Glutamatergic neuron (in vitro differentiated cells): ENCODE measurements at regions not wholly inside any gene's neighbourhood (a gene's known extent, or its start where the extent isn't known, plus 50 kb on each side); places are given as distances from the start of the nearest gene placed in this dataset.

Experiments used
- DNase-seq: peaks from one replicate; pipeline ENCODE4 v3.0.0; 2022
- H3K27ac Mint-ChIP-seq: one replicate; pipeline ENCODE4 v1.8.0; 2020; ENCODE audit warnings: mild to moderate bottlenecking, mixed read lengths, inconsistent platforms; ENCODE audit not compliant: unreplicated experiment
- H3K27me3 Mint-ChIP-seq: one replicate; pipeline ENCODE4 v1.8.0; 2020; ENCODE audit warnings: mild to moderate bottlenecking, moderate library complexity, mixed read lengths, inconsistent platforms; ENCODE audit not compliant: unreplicated experiment
- H3K36me3 Mint-ChIP-seq: one replicate; pipeline ENCODE4 v1.8.0; 2020; ENCODE audit warnings: mild to moderate bottlenecking, mixed read lengths, inconsistent platforms; ENCODE audit not compliant: unreplicated experiment
- H3K4me1 Mint-ChIP-seq: one replicate; pipeline ENCODE4 v1.8.0; 2020; ENCODE audit warnings: mild to moderate bottlenecking, low read depth, mixed read lengths, inconsistent platforms; ENCODE audit not compliant: unreplicated experiment
- H3K4me3 Mint-ChIP-seq: one replicate; pipeline ENCODE4 v1.8.0; 2020; ENCODE audit warnings: mild to moderate bottlenecking, mixed read lengths, inconsistent platforms; ENCODE audit not compliant: unreplicated experiment
- H3K9me3 Mint-ChIP-seq: one replicate; pipeline ENCODE4 v1.8.0; 2020; ENCODE audit warnings: mild to moderate bottlenecking, moderate library complexity, mixed read lengths, inconsistent platforms; ENCODE audit not compliant: unreplicated experiment
- CTCF ChIP-seq: fragments of 200-600 bp; sonication (generic); IDR thresholded peaks from one replicate; pipeline ENCODE4 v1.5.0; 2021; ENCODE audit not compliant: partially characterized antibody, unreplicated experiment

GRCh38 chr11:97847730-97848129 is 1173.0 kb upstream of the CNTN5 start:
- DNase-seq, result no peak
- peaks cover 2% of the 10 kb centered on the region for H3K4me1 Mint-ChIP-seq
- no peak overlapping the region for H3K27ac Mint-ChIP-seq
- no peaks in the 10 kb centered on the region for H3K27me3 Mint-ChIP-seq
- no peak overlapping the region for H3K4me3 Mint-ChIP-seq
- no peaks in the 10 kb centered on the region for H3K9me3 Mint-ChIP-seq
- no peaks in the 10 kb centered on the region for H3K36me3 Mint-ChIP-seq
- no peak for TF ChIP-seq CTCF

- peaks cover 5% of the 10 kb centered on the region for H3K4me1 Mint-ChIP-seq
- no peak for TF ChIP-seq CTCF
- H3K9me3 Mint-ChIP-seq, result no peaks in the 10 kb centered on the region
- no peak overlapping the region for H3K27ac Mint-ChIP-seq
- H3K27me3 Mint-ChIP-seq, result no peaks in the 10 kb centered on the region
- H3K36me3 Mint-ChIP-seq, result no peaks in the 10 kb centered on the region
- no peak for DNase-seq
- H3K4me3 Mint-ChIP-seq, result no peak overlapping the region
Measured at GRCh38 chr11:97850701-97851100, 1170.0 kb upstream of the CNTN5 start.

- Mint-ChIP-seq H3K4me3 (no peak overlapping the region), H3K27ac (no peak overlapping the region), H3K4me1 (peaks cover 24% of the 10 kb centered on the region), H3K36me3 (no peaks in the 10 kb centered on the region), H3K27me3 (peaks cover 2% of the 10 kb centered on the region), H3K9me3 (no peaks in the 10 kb centered on the region)
- no peak for DNase-seq
- TF ChIP-seq CTCF, result no peak
Measured at GRCh38 chr11:97854357-97854756, 1166.4 kb upstream of the CNTN5 start.

GRCh38 chr11:97854877-97855276 is 1165.9 kb upstream of the CNTN5 start:
- DNase-seq, result no peak
- Mint-ChIP-seq H3K27ac (no peak overlapping the region), H3K27me3 (peaks cover 2% of the 10 kb centered on the region), H3K9me3 (no peaks in the 10 kb centered on the region), H3K36me3 (no peaks in the 10 kb centered on the region), H3K4me1 (peaks cover 26% of the 10 kb centered on the region), H3K4me3 (no peak overlapping the region)
- TF ChIP-seq CTCF, result no peak

GRCh38 chr11:97856666-97857065 is 1164.1 kb upstream of the CNTN5 start:
- H3K9me3 Mint-ChIP-seq, result no peaks in the 10 kb centered on the region
- no peak for TF ChIP-seq CTCF
- peaks cover 26% of the 10 kb centered on the region for H3K4me1 Mint-ChIP-seq
- H3K4me3 Mint-ChIP-seq, result peak overlapping the region; percentile 66
- peak overlapping the region; percentile 43 for H3K27ac Mint-ChIP-seq
- no peaks in the 10 kb centered on the region for H3K36me3 Mint-ChIP-seq
- peaks cover 2% of the 10 kb centered on the region for H3K27me3 Mint-ChIP-seq
- no peak for DNase-seq
